ENCODE measurements at regions not wholly inside any gene's neighbourhood (a gene's known extent, or its start where the extent isn't known, plus 50 kb on each side); places are given as distances from the start of the nearest gene placed in this dataset.

- no peak for DNase-seq (ENCODE audit: low read depth in 1 of 2, low spot score in 1 of 2)
- no peaks in the 10 kb centered on the region for H3K27me3 ChIP-seq (ENCODE audit: insufficient read depth, poor library complexity, severe bottlenecking)
- no peak overlapping the region for H3K4me3 ChIP-seq (replicated peaks; ENCODE audit: insufficient read depth, low read length)
- TF ChIP-seq CTCF (IDR thresholded peaks at IDR 0.05; ENCODE audit: insufficient read depth, low read length) (no peak), POLR2AphosphoS5 (IDR thresholded peaks at IDR 0.05; ENCODE audit: low read depth) (no peak), GABPA (IDR thresholded peaks at IDR 0.05; ENCODE audit: low read depth) (no peak), SPI1 (IDR thresholded peaks at IDR 0.05; ENCODE audit: borderline replicate concordance, low read depth) (no peak), REST (IDR thresholded peaks at IDR 0.05; ENCODE audit: insufficient replicate concordance, low read depth) (no peak)
- H3K27ac ChIP-seq (replicated peaks), result no peak overlapping the region
Measured at GRCh38 chr5:114206640-114207039, 155.2 kb upstream of the KCNN2 start.

- no peak for DNase-seq (ENCODE audit: low read depth in 1 of 2, low spot score in 1 of 2)
- TF ChIP-seq REST (IDR thresholded peaks at IDR 0.05; ENCODE audit: insufficient replicate concordance, low read depth) (no peak), SPI1 (IDR thresholded peaks at IDR 0.05; ENCODE audit: borderline replicate concordance, low read depth) (no peak), CTCF (IDR thresholded peaks at IDR 0.05; ENCODE audit: insufficient read depth, low read length) (no peak), GABPA (IDR thresholded peaks at IDR 0.05; ENCODE audit: low read depth) (no peak), POLR2AphosphoS5 (IDR thresholded peaks at IDR 0.05; ENCODE audit: low read depth) (no peak)
- no peak overlapping the region for H3K4me3 ChIP-seq (replicated peaks; ENCODE audit: insufficient read depth, low read length)
- no peak overlapping the region for H3K27ac ChIP-seq (replicated peaks)
- H3K27me3 ChIP-seq (ENCODE audit: insufficient read depth, poor library complexity, severe bottlenecking), result no peaks in the 10 kb centered on the region
Measured at GRCh38 chr5:114207615-114208014, 154.3 kb upstream of the KCNN2 start.

- no peak overlapping the region for H3K4me3 ChIP-seq (replicated peaks; ENCODE audit: insufficient read depth, low read length)
- no peak for TF ChIP-seq POLR2AphosphoS5 (IDR thresholded peaks at IDR 0.05; ENCODE audit: low read depth)
- no peak for TF ChIP-seq REST (IDR thresholded peaks at IDR 0.05; ENCODE audit: insufficient replicate concordance, low read depth)
- TF ChIP-seq GABPA (IDR thresholded peaks at IDR 0.05; ENCODE audit: low read depth), result no peak
- no peak for TF ChIP-seq SPI1 (IDR thresholded peaks at IDR 0.05; ENCODE audit: borderline replicate concordance, low read depth)
- H3K27me3 ChIP-seq (ENCODE audit: insufficient read depth, poor library complexity, severe bottlenecking), result no peaks in the 10 kb centered on the region
- DNase-seq (ENCODE audit: low read depth in 1 of 2, low spot score in 1 of 2), result no peak
- no peak overlapping the region for H3K27ac ChIP-seq (replicated peaks)
Measured at GRCh38 chr5:114208120-114208519, 153.8 kb upstream of the KCNN2 start.

Measured in HL-60 (cell line).